Activated CD4-positive, alpha-beta T cell treated with anti-CD3 and anti-CD28 coated beads for 48 hours (primary cell): ENCODE measurements at regions not wholly inside any gene's neighbourhood (a gene's known extent, or its start where the extent isn't known, plus 50 kb on each side); places are given as distances from the start of the nearest gene placed in this dataset.

ENCODE experiments used
- DNase-seq: peaks from one replicate; pipeline ENCODE4 v3.0.0-alpha.2; 2020

- DNase-seq: no peak
Measured at GRCh38 chr6:15872241-15873103, 209.6 kb upstream of the DTNBP1 start.

GRCh38 chr6:15871276-15871675 is 208.4 kb upstream of the DTNBP1 start:
- no peak for DNase-seq

- no peak for DNase-seq
Measured at GRCh38 chr6:15870333-15871043, 207.7 kb upstream of the DTNBP1 start.

DNA sequence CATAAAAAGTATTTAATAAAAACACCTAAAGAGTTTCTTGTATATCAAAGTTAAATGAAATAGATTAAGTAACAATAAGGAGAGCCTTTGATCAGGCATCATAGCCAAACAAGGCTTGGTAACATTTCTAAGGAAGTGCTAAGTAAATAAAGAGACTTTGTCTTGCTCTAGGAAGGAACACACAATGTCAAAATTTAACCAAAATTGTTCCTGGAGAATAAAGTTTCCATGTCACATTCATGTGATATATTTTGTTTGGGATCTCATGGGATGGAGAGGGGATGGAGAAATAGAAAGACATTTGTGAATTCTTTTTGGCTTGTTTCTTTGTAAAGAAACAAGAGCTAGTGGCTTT is 201.9 kb upstream of the DTNBP1 start:
- DNase-seq: no peak

DNA sequence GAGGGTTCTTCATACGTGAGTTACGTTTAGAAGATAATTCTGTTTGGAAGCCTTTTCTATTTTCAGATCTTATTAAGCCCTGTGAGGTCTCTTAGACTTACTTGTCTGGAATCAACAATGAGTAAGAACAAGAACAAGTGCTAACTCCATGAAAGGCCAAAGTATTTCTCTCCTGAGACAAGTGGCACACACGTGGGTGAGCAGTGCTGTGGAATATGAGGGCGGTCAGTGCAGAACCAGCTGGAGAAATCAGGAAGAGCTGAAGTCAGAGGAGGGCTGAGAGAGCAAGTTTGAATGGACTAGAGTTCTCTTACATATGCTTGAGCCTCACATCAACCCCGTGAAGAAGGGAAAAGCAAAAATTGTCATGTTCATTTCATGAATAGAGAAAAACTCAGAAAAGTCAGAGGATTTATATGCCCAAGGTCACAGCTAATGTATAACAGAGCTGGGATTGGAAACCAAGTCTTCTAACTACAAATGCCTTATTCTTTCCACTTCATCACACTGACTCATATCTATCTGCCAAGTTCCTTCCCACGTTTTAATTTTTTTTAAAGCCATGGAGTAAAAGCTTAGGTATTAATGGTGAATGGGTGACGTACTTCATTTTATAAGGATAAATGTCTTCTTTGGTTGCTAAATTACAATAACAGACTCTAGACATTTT is 201.3 kb upstream of the DTNBP1 start:
- DNase-seq: no peak

DNA sequence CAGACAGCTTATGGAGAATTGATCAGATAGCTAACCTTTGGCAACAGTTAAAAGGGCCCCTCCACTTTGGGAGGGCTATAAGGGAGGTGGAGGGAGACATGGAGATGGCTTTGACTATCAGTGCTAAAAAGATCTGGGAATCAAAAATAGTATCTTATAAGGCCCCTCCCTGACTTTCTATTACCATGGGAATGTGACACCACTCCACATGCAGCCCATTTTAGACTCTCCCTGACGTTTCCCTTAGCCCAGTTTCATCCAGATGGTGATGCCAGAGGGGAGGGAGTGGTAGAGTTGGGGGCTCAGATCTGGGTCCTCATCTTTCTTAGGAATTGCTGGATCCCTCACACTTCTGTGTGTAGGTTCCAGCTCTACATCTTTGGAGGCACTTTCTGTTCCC is 200.0 kb upstream of the DTNBP1 start:
- DNase-seq: no peak

DNA sequence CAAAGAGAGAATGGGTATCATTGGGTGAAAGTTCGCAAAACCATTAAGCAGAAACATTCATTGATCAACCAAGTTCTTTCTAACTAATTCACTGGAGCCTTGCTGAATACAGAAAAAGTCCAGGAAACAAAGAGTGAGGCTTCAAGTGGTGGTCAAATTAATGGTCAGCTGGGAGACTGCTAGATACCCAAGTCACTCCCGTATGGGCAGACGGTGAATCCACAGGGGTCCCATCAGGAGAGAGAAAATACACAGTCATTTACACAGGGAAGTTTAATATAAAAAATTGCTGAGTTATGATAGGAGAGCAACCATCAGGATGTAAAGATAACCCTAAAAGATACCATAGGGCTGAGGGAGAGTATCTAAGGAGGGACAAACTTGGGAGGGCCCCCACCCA is 198.7 kb upstream of the DTNBP1 start:
- no peak for DNase-seq

DNA sequence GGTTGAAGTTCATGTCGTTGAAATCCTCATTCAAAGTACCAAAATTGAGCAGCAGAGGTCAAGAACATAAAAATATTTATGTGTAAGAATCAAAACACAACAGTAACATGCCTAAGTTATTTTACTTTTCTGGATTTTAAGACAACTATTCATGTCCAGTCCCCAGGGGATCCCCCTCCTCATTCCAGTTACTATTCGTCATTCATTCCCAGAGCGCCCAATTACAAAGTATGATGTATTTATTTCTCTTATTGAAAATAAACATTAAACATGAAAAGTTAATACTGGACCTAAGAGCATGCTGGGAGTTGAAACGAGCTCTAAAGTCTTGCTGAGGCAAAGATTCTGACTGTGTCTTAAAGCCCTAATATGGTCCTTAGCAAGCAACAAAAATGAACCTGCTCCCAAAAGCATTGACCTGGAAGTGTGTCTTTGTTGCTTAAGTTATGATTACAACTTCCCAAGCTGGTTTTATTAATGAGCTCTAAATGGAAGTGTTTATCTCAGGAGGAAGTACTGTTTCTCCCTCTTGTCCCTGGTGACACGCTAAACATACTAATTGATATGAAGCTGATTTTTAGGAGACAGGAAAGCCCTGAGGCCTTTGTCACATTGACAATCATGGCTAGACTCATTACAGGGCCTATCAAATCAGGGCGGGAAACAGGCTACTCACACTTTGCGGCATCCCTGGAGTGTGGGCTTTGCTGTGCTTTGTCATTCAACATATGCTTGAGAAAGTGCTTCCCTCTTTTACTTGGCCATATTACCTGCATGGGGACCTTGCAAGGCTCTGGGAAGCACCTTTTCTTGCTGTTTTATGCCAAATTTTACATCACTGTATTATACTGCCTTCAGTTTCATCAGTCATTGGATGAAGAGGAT is 192.2 kb upstream of the DTNBP1 start:
- no peak for DNase-seq

GRCh38 chr6:15854378-15854777 is 191.6 kb upstream of the DTNBP1 start:
- no peak for DNase-seq

- no peak for DNase-seq
Measured at GRCh38 chr6:15853259-15853658, 190.4 kb upstream of the DTNBP1 start.

DNA sequence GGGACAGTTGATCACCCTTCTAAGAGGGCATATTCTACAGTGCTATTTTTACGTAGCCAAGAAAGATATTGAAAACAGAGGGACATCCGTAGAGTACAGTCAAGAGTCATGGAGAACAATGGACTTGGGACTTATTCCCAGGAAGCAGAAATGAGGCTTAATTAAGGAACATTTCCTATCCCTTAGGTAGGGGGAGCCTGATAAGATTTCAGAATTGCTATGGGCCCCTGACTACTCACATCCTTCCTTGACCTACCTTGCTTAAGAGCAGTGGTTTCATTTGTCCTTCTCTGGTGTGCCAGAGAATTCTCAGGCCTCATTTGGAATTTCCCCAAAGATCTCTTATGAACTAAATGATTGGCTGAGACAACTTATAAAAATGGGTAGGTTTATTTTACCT is 189.5 kb upstream of the DTNBP1 start:
- no peak for DNase-seq

DNA sequence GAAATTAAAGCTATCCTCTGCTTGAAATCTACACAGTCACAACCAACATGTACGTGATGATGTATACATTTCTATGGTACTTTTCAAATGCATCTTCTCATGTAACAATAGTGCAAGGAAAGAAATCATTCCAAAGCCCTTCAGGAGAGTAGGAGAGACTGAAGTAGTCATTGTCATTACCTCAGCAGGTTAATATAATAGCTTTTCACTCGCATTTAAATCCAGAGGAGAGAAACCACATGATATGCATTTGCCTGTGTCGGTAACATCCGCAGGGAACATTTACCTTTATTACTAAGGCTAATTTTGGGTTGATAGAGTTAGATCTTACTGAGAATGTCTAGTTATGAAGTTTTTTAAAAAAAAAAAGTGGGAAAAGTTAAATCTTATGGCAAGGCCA is 186.6 kb upstream of the DTNBP1 start:
- DNase-seq: no peak

DNA sequence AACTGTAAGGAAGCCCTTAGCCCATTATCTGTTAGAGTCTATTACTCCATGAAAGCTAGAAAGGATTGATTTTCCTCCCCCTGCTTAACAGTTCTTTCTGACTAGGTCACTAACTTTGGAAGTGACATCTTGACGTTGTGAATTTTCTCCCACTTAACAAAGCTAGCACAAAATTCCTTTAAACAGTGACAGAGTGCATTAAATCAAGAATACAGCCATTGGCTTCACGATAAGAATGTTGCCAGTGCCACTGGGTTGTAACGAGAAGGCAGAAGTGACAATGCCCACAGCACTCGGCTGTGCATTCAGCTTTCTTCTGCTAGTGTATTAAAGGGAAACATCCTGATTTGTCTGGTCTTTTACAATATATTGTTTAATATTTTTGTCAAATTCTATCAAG is 182.7 kb upstream of the DTNBP1 start:
- no peak for DNase-seq

DNA sequence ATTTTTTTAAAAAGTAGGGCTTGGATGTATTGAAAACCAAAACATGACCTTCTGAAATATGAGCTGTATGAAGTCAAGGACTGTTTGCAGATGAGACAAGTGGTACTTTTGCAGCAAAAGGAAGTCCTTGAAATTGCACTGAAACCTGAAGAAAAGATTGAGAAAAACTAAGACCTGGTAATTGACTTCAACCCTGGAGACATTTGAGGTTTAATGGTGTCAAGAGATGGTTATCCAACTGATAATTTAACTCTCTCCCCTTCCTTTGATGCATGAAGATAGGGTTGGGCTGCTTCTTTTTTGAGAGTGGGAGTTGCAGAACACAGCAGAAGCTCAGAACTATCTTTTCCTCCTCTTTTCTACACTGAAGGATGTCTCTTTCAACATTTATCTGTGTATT is 180.9 kb upstream of the DTNBP1 start:
- no peak for DNase-seq

GRCh38 chr6:15843226-15843625 is 180.4 kb upstream of the DTNBP1 start:
- no peak for DNase-seq

- DNase-seq: no peak
Measured at GRCh38 chr6:15842727-15843117, 179.9 kb upstream of the DTNBP1 start.

DNA sequence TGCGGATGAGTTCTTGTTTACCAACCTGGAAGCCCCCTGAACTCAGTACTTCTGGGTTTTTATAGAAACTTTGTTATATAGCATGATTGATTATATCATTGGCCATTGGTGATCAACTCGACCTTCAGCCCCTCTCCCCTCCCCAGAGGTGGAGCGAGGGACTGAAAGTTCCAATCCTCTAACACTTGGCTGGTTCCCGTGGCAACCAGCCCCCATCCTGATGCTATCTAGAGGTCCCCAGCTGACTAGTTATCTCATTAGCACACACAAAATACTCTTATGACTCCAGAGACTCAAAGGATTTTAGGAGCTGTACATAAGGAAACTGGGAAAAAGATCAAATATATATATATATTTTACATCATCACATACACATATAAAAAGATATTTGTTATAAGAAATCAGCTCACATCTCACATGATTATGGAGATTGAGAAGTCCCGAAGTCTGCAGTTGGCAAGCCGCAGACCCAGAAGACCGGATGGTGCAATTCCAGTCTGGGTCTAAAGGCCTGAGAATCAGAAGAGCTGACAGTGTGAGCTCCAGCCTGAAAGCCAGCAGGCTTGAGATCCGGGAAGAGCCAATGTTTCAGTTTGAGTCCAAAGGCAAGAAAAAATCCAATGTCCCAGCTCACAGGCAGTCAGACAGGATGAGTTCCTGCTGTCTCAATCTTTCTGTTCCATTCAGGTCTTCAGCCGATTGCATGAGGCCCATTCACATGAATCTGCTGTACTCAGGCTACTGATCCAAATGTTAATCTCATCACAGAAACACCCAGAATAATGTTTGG is 179.3 kb upstream of the DTNBP1 start:
- DNase-seq: no peak

DNA sequence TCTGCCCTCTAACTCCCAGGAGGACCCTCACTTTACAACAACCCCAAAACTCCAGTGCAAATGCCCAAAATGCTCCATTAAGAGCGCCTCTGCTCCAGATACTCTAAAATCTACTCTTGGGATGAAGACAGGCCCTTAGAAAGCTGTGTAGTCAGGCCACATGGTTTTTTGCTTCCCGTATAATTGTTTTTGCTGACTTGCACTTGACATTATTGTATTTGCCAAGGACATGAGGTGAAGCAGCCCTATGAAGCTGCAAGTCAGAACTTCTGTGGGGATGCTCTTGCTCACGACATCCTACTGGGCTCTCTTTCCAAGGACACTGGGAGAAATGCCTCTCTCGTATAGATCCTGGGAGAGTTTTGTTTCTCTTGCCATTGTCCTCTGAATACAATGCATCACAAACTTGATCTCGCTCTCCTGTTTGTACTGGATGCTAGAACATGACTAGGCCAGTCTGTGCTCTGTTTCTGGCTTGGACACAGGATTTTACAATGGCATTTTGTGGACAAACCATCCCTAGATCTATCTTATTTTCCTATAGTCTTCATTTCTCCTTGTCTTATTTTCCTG is 177.2 kb upstream of the DTNBP1 start:
- DNase-seq: no peak

- no peak for DNase-seq
Measured at GRCh38 chr6:15837205-15837604, 174.4 kb upstream of the DTNBP1 start.

GRCh38 chr6:15832841-15833240 is 170.0 kb upstream of the DTNBP1 start:
- no peak for DNase-seq

DNA sequence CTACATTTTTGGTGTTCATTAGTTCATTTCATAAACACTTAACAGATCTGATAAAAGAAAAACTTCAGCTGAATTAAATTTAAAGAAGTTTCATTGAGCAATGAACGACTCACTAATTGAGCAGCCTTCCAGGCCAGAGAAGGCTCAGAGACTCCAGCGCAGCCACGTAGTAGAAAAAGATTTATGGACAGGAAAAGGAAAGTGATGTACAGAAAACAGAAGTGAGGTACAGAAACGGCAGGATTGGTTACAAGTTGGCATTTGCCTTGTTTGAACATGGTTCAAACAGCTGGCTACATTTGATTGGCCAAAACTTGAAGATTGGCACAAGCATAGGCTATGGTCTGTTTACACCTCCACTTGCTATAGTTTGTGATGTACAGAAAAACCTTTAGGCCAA is 166.3 kb upstream of the DTNBP1 start:
- DNase-seq: no peak
